Endothelial cell of umbilical vein (primary cell): ENCODE measurements at regions not wholly inside any gene's neighbourhood (a gene's known extent, or its start where the extent isn't known, plus 50 kb on each side); places are given as distances from the start of the nearest gene placed in this dataset.

Source experiments
- BruUV-seq: library from RNA; stranded (reverse); fragments of 400-500 nt; replicated peaks from 2 replicates; lab custom pipeline; 2021; lab: Mats Ljungman, UMichigan
- CTCF ChIA-PET: fragments of 300-600, 350-600 bp; sonication (Branson Sonifier 250); formaldehyde crosslinking; loops from one replicate; lab custom pipeline; 2021; ENCODE audit warnings: antibody characterized with exemption, inconsistent platforms; lab: Charles Lee
- POLR2A ChIA-PET: fragments of 300-600, 350-600 bp; sonication (Branson Sonifier 250); formaldehyde crosslinking; loops from one replicate; lab custom pipeline; 2021; ENCODE audit warnings: antibody characterized with exemption, inconsistent platforms; lab: Charles Lee
- DNase-seq: peaks from one replicate; pipeline ENCODE4 v3.0.0-alpha.2; 2011; ENCODE audit warnings: low read depth, low spot score
- FAIRE-seq: peaks from 2 replicates; lab custom pipeline; 2011; peaks lifted over from hg19 to GRCh38; lab: Jason Lieb, UNC
- H2AFZ ChIP-seq: 2 replicates; pipeline ENCODE4 v1.6.0; 2012; ENCODE audit warnings: low read depth, low read length, control low read depth, inconsistent platforms
- H3K27ac ChIP-seq: 2 replicates; pipeline ENCODE4 v1.5.1; 2011; ENCODE audit warnings: low read depth, mild to moderate bottlenecking, control low read depth, low read length, moderate library complexity; ENCODE audit not compliant: insufficient read depth
- H3K27me3 ChIP-seq, 2 experiments: 2 replicates each; pipeline versions ENCODE4 v1.6.0 to v1.6.1; 2011; ENCODE audit warnings: low read length in 2 of 2, mixed read lengths in 1 of 2; ENCODE audit not compliant: control insufficient read depth in 2 of 2, insufficient read depth in 2 of 2
- H3K36me3 ChIP-seq, 2 experiments: 2 replicates in 1 of 2; 3 replicates in 1 of 2; pipeline ENCODE4 v1.5.1; 2011; ENCODE audit warnings: low read length in 2 of 2, mild to moderate bottlenecking in 1 of 2, moderate library complexity in 1 of 2; ENCODE audit not compliant: control insufficient read depth in 2 of 2, insufficient read depth in 2 of 2; ENCODE audit errors: extremely low read depth in 1 of 2
- H3K4me1 ChIP-seq: 3 replicates; pipeline ENCODE4 v1.5.1; 2011; ENCODE audit warnings: mild to moderate bottlenecking, low read length; ENCODE audit not compliant: control insufficient read depth, insufficient read depth; ENCODE audit errors: extremely low read depth
- H3K4me2 ChIP-seq: 2 replicates; pipeline ENCODE4 v1.6.1; 2011; ENCODE audit warnings: low read length, control low read depth, mixed read lengths; ENCODE audit not compliant: insufficient read depth
- H3K4me3 ChIP-seq, 3 experiments: fragments of 200-600 bp in 1 of 3; sonication (generic), shearing (Covaris generic) in 1 of 3; replicated peaks in 1 of 3; 2 replicates each; pipeline ENCODE4 v1.5.1; 2011 to 2016; ENCODE audit warnings: control low read depth in 3 of 3, low read length in 3 of 3, mild to moderate bottlenecking in 2 of 3, inconsistent platforms in 1 of 3, low read depth in 1 of 3, moderate library complexity in 1 of 3; ENCODE audit not compliant: insufficient read depth in 1 of 3
- H3K79me2 ChIP-seq: 2 replicates; pipeline ENCODE4 v1.6.0; 2012; ENCODE audit warnings: low read length, inconsistent platforms; ENCODE audit not compliant: control insufficient read depth, insufficient read depth
- H3K9ac ChIP-seq: replicated peaks from 2 replicates; pipeline ENCODE3; 2011; ENCODE audit warnings: low read length, control low read depth; ENCODE audit not compliant: insufficient read depth; ENCODE audit errors: extremely low read depth
- H3K9me1 ChIP-seq: replicated peaks from 3 replicates; pipeline ENCODE4 v1.6.0; 2011; ENCODE audit warnings: mild to moderate bottlenecking, low read length; ENCODE audit not compliant: control insufficient read depth, insufficient read depth; ENCODE audit errors: extremely low read depth
- H3K9me3 ChIP-seq: replicated peaks from 2 replicates; pipeline ENCODE4 v1.5.1; 2012; ENCODE audit warnings: low read length, inconsistent platforms; ENCODE audit not compliant: control insufficient read depth, insufficient read depth
- H4K20me1 ChIP-seq: replicated peaks from 2 replicates; pipeline ENCODE3; 2011; ENCODE audit warnings: mild to moderate bottlenecking, low read length; ENCODE audit not compliant: control insufficient read depth, insufficient read depth; ENCODE audit errors: extremely low read depth
- CTCF ChIP-seq, 2 donors: IDR thresholded peaks; 1 replicate in 1 of 2; 2 replicates in 1 of 2; pipeline ENCODE4 v1.5.1; 2011; ENCODE audit warnings: low read length in 2 of 2, mild to moderate bottlenecking in 2 of 2, moderate library complexity in 2 of 2, control low read depth in 1 of 2, inconsistent platforms in 1 of 2, low read depth in 1 of 2; ENCODE audit not compliant: insufficient read depth in 1 of 2; ENCODE audit errors: extremely low read depth in 1 of 2
- EZH2 ChIP-seq: IDR thresholded peaks from 2 replicates; pipeline ENCODE4 v1.6.1; 2012; ENCODE audit warnings: borderline replicate concordance, low read depth, mild to moderate bottlenecking, moderate library complexity, low read length, inconsistent platforms; ENCODE audit not compliant: severe bottlenecking
- FOS ChIP-seq: IDR thresholded peaks from 2 replicates; pipeline ENCODE4 v1.6.1; 2011; ENCODE audit warnings: mild to moderate bottlenecking, low read length, moderate library complexity, borderline replicate concordance; ENCODE audit not compliant: insufficient read depth
- GATA2 ChIP-seq: IDR thresholded peaks from 2 replicates; pipeline ENCODE4 v1.7.0; 2011; ENCODE audit warnings: low read depth, mild to moderate bottlenecking, moderate library complexity, mixed read lengths, low read length; ENCODE audit not compliant: insufficient read length, insufficient read depth
- JUN ChIP-seq: IDR thresholded peaks from 2 replicates; pipeline ENCODE4 v1.6.1; 2011; ENCODE audit warnings: borderline replicate concordance, low read depth; ENCODE audit not compliant: insufficient read length, insufficient read depth
- MYC ChIP-seq: IDR thresholded peaks from one replicate; pipeline ENCODE4 v1.6.1; 2011; ENCODE audit warnings: mild to moderate bottlenecking, low read depth, low read length
- POLR2A ChIP-seq: IDR thresholded peaks from 2 replicates; pipeline ENCODE4 v1.6.1; 2012; ENCODE audit warnings: low read depth, mild to moderate bottlenecking, control low read depth, low read length
- POLR2AphosphoS5 ChIP-seq: IDR thresholded peaks from 2 replicates; pipeline ENCODE4 v1.6.1; 2012; ENCODE audit warnings: low read depth, mild to moderate bottlenecking, control low read depth, low read length, moderate library complexity; ENCODE audit not compliant: insufficient read depth
- dilution Hi-C: fragments of 300-500 bp; cut with MboI; formaldehyde crosslinking; loops from one replicate; pipeline ENCODE4 v1.15.0; 2019; ENCODE audit warnings: low sequenced_read_pairs; ENCODE audit not compliant: extremely low pct_ligation_motif_present
- intact Hi-C: fragments of 100-400 bp; cut with micrococcal nuclease; formaldehyde crosslinking; loops from one replicate; pipeline ENCODE4 v1.10.0; 2022
- TF ChIP-seq, protein P1 (sequence below): IDR thresholded peaks from 2 replicates; pipeline ENCODE4 v1.6.1; 2011; ENCODE audit not compliant: insufficient read depth, insufficient read length

DNA sequence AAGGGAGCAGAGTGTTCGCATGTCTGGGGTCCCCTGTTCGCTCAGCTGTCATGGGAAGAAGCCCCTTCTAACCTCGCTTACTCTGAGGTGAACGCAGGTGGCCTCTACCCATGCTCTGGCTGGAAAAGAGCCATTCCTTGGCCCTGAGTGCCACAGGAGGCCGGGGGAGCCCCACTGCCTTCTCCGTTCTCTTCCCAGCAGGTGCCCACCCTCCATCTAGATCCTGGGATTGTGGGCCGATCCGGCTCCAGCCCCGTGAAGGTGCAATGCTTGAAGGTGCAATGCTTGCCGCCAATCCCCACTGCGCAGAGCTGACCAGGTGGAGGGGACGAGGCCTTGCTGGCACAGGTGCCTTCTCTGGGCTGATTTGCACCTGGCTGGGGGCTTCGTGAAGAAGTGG, 95.4 kb downstream of the MRPL36 start:
- Histone ChIP-seq H3K9me3 (no peaks in the 10 kb centered on the region), H2AFZ (no peak overlapping the region), H3K9me1 (no peaks in the 10 kb centered on the region), H4K20me1 (no peaks in the 10 kb centered on the region), H3K79me2 (no peaks in the 10 kb centered on the region), H3K36me3 (no peaks in the 10 kb centered on the region), H3K9ac (no peak overlapping the region), H3K4me3 (no peak overlapping the region), H3K27ac (no peak overlapping the region), H3K4me2 (no peak overlapping the region), H3K4me1 (no peaks in the 10 kb centered on the region), H3K27me3 (no peaks in the 10 kb centered on the region)
- CTCF ChIA-PET = no interaction called here
- BruUV-seq = no TSS peak
- DNase-seq = no peak
- TF ChIP-seq CTCF (IDR thresholded peaks at IDR 0.05; ENCODE audit: extremely low read depth in 1 of 2, insufficient read depth in 1 of 2, low read depth in 1 of 2, low read length in 2 of 2) (no peak), GATA2 (no peak), POLR2AphosphoS5 (no peak), FOS (no peak), MYC (no peak), JUN (no peak), EZH2 (no peak), POLR2A (no peak)
- TF ChIP-seq, protein P1, sequence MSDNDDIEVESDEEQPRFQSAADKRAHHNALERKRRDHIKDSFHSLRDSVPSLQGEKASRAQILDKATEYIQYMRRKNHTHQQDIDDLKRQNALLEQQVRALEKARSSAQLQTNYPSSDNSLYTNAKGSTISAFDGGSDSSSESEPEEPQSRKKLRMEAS = no peak
- POLR2A ChIA-PET = no interaction called here
- FAIRE-seq = no peak
- dilution Hi-C loops = no loop called here
- intact Hi-C loops = no loop called here
